DMS53 treated with DMSO at 0.1 percent for 48 hours (cell line): ENCODE measurements at regions not wholly inside any gene's neighbourhood (a gene's known extent, or its start where the extent isn't known, plus 50 kb on each side); places are given as distances from the start of the nearest gene placed in this dataset.
A peak's percentile ranks its signal among the peaks of the same experiment; 100 is the strongest.

Source experiments
- DNase-seq: peaks from one replicate; lab custom pipeline; 2025; ENCODE audit not compliant: unreplicated experiment; lab: John Stamatoyannopoulos, UW

GRCh38 chr5:50963971-50964745 lies 297.7 kb downstream of the PARP8 start:
- DNase-seq = peak; percentile 7

GRCh38 chr5:50964746-50965653 lies 298.6 kb downstream of the PARP8 start:
- DNase-seq = no peak

GRCh38 chr5:50965654-50966375 lies 299.4 kb downstream of the PARP8 start:
- no peak for DNase-seq

GRCh38 chr5:50967009-50967562 lies 300.6 kb downstream of the PARP8 start:
- no peak for DNase-seq

GRCh38 chr5:50967563-50968355 lies 301.3 kb downstream of the PARP8 start:
- no peak for DNase-seq

- DNase-seq = no peak
Measured at GRCh38 chr5:50968356-50969149, 302.1 kb downstream of the PARP8 start.

GRCh38 chr5:50969151-50970031 lies 303.0 kb downstream of the PARP8 start:
- DNase-seq = no peak

GRCh38 chr5:50975840-50976239 lies 309.4 kb downstream of the PARP8 start:
- no peak for DNase-seq

- DNase-seq = no peak
Measured at GRCh38 chr5:50978924-50979323, 312.5 kb downstream of the PARP8 start.

GRCh38 chr5:50984640-50985039 lies 318.2 kb downstream of the PARP8 start:
- DNase-seq = no peak

GRCh38 chr5:50990296-50990924 lies 324.0 kb downstream of the PARP8 start:
- DNase-seq = no peak

- no peak for DNase-seq
Measured at GRCh38 chr5:50995285-50995942, 329.0 kb downstream of the PARP8 start.

- DNase-seq = no peak
Measured at GRCh38 chr5:51001227-51001923, 334.9 kb downstream of the PARP8 start.

GRCh38 chr5:51002368-51002767 lies 335.9 kb downstream of the PARP8 start:
- no peak for DNase-seq

GRCh38 chr5:51013036-51013435 lies 346.6 kb downstream of the PARP8 start:
- no peak for DNase-seq

- DNase-seq = no peak
Measured at GRCh38 chr5:51018423-51018822, 352.0 kb downstream of the PARP8 start.

GRCh38 chr5:51024263-51024662 lies 357.8 kb downstream of the PARP8 start:
- DNase-seq = no peak
